ENCODE measurements at regions not wholly inside any gene's neighbourhood (a gene's known extent, or its start where the extent isn't known, plus 50 kb on each side); places are given as distances from the start of the nearest gene placed in this dataset.

DNA sequence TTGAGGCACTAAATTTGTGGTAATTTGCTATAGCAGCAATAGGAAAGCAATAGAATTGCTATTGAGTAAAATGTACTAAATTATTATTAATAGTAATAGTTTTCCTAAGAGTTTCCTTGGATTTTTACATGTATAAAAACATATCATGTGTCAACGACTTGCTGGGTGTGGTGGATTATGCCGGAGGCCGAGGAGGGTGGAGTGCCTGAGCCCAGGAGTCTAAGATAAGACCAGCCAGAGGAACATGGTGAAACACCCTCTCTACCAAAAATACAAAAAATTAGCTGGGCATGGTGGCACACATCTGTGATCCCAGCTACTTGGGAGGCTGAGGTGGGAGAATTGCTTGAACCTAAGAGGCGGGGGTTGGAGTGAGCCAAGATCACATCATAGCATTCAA, 749.9 kb downstream of the TBL1XR1 start:
- TF ChIP-seq POLR2A (IDR thresholded peaks at IDR 0.05), result no peak
- TF ChIP-seq, protein P1, sequence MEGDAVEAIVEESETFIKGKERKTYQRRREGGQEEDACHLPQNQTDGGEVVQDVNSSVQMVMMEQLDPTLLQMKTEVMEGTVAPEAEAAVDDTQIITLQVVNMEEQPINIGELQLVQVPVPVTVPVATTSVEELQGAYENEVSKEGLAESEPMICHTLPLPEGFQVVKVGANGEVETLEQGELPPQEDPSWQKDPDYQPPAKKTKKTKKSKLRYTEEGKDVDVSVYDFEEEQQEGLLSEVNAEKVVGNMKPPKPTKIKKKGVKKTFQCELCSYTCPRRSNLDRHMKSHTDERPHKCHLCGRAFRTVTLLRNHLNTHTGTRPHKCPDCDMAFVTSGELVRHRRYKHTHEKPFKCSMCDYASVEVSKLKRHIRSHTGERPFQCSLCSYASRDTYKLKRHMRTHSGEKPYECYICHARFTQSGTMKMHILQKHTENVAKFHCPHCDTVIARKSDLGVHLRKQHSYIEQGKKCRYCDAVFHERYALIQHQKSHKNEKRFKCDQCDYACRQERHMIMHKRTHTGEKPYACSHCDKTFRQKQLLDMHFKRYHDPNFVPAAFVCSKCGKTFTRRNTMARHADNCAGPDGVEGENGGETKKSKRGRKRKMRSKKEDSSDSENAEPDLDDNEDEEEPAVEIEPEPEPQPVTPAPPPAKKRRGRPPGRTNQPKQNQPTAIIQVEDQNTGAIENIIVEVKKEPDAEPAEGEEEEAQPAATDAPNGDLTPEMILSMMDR (IDR thresholded peaks at IDR 0.05), result no peak
